NCI-H146 treated with DMSO at 0.1 percent for 48 hours (cell line): ENCODE measurements at regions not wholly inside any gene's neighbourhood (a gene's known extent, or its start where the extent isn't known, plus 50 kb on each side); places are given as distances from the start of the nearest gene placed in this dataset.

Source experiments
- DNase-seq: peaks from one replicate; lab custom pipeline; 2025; ENCODE audit not compliant: unreplicated experiment; lab: John Stamatoyannopoulos, UW

GRCh38 chr3:168187233-168187632, 91.5 kb upstream of the GOLIM4 start:
- DNase-seq: no peak

- no peak for DNase-seq
Observed at GRCh38 chr3:168186293-168186983, 90.7 kb upstream of the GOLIM4 start.

- no peak for DNase-seq
Observed at GRCh38 chr3:168183774-168184173, 88.0 kb upstream of the GOLIM4 start.

GRCh38 chr3:168168743-168169142, 73.0 kb upstream of the GOLIM4 start:
- DNase-seq: no peak

GRCh38 chr3:168165390-168166269, 69.9 kb upstream of the GOLIM4 start:
- peak; percentile 84 for DNase-seq

- no peak for DNase-seq
Observed at GRCh38 chr3:168162172-168162571, 66.4 kb upstream of the GOLIM4 start.

GRCh38 chr3:168161696-168162095, 66.0 kb upstream of the GOLIM4 start:
- DNase-seq: no peak

GRCh38 chr3:168157903-168158302, 62.2 kb upstream of the GOLIM4 start:
- no peak for DNase-seq

- DNase-seq: peak; percentile 16
Observed at GRCh38 chr3:168157099-168157700, 61.5 kb upstream of the GOLIM4 start.

- DNase-seq: no peak
Observed at GRCh38 chr3:168156479-168156878, 60.8 kb upstream of the GOLIM4 start.

- no peak for DNase-seq
Observed at GRCh38 chr3:168155303-168155702, 59.6 kb upstream of the GOLIM4 start.

GRCh38 chr3:168154089-168154488, 58.4 kb upstream of the GOLIM4 start:
- DNase-seq: no peak

GRCh38 chr3:168152149-168152548, 56.4 kb upstream of the GOLIM4 start:
- DNase-seq: no peak
